ENCODE measurements at regions not wholly inside any gene's neighbourhood (a gene's known extent, or its start where the extent isn't known, plus 50 kb on each side); places are given as distances from the start of the nearest gene placed in this dataset.
"Not testable (repeated sequence)": the region's sequence is repeated elsewhere in the genome, so short reads cannot be mapped to it uniquely, and the experiment has no call there.

DNA sequence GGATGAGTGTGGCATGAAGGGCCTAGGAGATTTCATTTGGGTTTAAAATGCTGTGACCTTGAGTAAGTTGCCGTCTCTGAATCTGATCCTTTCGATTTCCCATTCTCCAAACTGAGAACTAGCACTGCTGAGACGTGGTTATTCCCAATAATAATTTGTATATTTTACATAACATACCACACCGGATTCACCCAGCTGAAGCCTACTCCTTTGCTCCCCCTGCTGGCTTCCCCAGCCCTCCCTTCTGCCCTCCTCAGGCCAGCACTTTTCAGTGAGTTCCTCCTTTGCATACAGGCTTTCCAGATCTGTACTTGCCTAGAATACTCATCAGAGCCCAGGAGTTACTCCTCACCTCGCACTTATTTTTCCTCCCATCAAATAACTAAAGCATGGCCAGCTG, 255.1 kb downstream of the OR4F29 start:
- not testable (repeated sequence) for DNase-seq (ENCODE audit: low read depth)

GRCh38 chr1:191296-192049, 260.0 kb downstream of the OR4F29 start:
- not testable (repeated sequence) for DNase-seq (ENCODE audit: low read depth)

DNA sequence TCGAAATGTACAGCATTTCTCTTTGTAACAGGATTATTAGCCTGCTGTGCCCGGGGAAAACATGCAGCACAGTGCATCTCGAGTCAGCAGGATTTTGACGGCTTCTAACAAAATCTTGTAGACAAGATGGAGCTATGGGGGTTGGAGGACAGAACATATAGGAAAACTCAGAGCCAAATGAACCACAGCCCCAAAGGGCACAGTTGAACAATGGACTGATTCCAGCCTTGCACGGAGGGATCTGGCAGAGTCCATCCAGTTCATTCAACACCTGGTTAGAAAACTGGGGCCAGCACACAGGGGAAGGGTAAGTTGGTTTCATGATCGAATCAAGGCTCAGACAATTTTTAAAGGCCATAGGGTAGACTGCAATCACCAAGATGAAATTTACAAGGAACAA, 260.8 kb downstream of the OR4F29 start:
- not testable (repeated sequence) for DNase-seq (ENCODE audit: low read depth)

DNA sequence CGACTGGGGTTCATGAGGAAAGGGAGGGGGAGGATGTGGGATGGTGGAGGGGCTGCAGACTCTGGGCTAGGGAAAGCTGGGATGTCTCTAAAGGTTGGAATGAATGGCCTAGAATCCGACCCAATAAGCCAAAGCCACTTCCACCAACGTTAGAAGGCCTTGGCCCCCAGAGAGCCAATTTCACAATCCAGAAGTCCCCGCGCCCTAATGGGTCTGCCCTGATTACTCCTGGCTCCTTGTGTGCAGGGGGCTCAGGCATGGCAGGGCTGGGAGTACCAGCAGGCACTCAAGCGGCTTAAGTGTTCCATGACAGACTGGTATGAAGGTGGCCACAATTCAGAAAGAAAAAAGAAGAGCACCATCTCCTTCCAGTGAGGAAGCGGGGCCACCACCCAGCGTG, 261.6 kb downstream of the OR4F29 start:
- not testable (repeated sequence) for DNase-seq (ENCODE audit: low read depth)

DNA sequence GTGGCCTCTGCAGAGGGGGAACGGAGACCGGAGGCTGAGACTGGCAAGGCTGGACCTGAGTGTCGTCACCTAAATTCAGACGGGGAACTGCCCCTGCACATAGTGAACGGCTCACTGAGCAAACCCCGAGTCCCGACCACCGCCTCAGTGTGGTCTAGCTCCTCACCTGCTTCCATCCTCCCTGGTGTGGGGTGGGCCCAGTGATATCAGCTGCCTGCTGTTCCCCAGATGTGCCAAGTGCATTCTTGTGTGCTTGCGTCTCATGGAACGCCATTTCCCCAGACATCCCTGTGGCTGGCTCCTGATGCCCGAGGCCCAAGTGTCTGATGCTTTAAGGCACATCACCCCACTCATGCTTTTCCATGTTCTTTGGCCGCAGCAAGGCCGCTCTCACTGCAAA, 262.2 kb downstream of the OR4F29 start:
- DNase-seq (ENCODE audit: low read depth), result not testable (repeated sequence)

DNA sequence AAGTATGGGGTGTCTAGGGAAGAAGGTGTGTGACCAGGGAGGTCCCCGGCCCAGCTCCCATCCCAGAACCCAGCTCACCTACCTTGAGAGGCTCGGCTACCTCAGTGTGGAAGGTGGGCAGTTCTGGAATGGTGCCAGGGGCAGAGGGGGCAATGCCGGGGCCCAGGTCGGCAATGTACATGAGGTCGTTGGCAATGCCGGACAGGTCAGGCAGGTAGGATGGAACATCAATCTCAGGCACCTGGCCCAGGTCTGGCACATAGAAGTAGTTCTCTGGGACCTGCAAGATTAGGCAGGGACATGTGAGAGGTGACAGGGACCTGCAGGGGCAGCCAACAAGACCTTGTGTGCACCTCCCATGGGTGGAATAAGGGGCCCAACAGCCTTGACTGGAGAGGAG, 264.2 kb downstream of the OR4F29 start:
- not testable (repeated sequence) for DNase-seq (ENCODE audit: low read depth)

DNA sequence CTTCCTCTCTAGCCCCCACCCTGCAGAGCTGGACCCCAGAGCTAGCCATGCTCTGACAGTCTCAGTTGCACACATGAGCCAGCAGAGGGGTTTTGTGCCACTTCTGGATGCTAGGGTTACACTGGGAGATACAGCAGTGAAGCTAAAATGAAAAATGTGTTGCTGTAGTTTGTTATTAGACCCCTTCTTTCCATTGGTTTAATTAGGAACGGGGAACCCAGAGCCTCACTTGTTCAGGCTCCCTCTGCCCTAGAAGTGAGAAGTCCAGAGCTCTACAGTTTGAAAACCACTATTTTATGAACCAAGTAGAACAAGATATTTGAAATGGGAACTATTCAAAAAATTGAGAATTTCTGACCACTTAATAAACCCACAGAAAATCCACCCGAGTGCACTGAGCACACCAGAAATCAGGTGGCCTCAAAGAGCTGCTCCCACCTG, 264.8 kb downstream of the OR4F29 start:
- DNase-seq (ENCODE audit: low read depth), result not testable (repeated sequence)

DNA sequence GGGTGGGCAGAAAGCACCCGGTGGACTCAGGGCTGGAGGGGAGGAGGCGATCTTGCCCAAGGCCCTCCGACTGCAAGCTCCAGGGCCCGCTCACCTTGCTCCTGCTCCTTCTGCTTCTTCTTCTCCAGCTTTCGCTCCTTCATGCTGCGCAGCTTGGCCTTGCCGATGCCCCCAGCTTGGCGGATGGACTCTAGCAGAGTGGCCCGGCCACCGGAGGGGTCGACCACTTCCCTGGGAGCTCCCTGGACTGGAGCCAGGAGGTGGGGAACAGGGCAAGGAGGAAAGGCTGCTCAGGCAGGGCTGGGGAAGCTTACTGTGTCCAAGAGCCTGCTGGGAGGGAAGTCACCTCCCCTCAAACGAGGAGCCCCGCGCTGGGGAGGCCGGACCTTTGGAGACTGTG, 265.3 kb downstream of the OR4F29 start:
- not testable (repeated sequence) for DNase-seq (ENCODE audit: low read depth)

- DNase-seq (ENCODE audit: low read depth), result not testable (repeated sequence)
Measured at GRCh38 chr1:185526-185925, 266.0 kb downstream of the OR4F29 start.

DNA sequence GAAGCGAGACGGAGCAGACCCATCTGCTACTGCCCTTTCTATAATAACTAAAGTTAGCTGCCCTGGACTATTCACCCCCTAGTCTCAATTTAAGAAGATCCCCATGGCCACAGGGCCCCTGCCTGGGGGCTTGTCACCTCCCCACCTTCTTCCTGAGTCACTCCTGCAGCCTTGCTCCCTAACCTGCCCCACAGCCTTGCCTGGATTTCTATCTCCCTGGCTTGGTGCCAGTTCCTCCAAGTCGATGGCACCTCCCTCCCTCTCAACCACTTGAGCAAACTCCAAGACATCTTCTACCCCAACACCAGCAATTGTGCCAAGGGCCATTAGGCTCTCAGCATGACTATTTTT, 267.2 kb downstream of the OR4F29 start:
- not testable (repeated sequence) for DNase-seq (ENCODE audit: low read depth)

- not testable (repeated sequence) for DNase-seq (ENCODE audit: low read depth)
Measured at GRCh38 chr1:183620-184335, 267.7 kb downstream of the OR4F29 start.

- not testable (repeated sequence) for DNase-seq (ENCODE audit: low read depth)
Measured at GRCh38 chr1:183081-183480, 268.4 kb downstream of the OR4F29 start.

GRCh38 chr1:182631-183030, 268.8 kb downstream of the OR4F29 start:
- not testable (repeated sequence) for DNase-seq (ENCODE audit: low read depth)

GRCh38 chr1:181247-182216, 269.9 kb downstream of the OR4F29 start:
- peak; percentile 5 for DNase-seq (ENCODE audit: low read depth)

- not testable (repeated sequence) for DNase-seq (ENCODE audit: low read depth)
Measured at GRCh38 chr1:180749-181205, 270.7 kb downstream of the OR4F29 start.

- DNase-seq (ENCODE audit: low read depth), result not testable (repeated sequence)
Measured at GRCh38 chr1:138842-139241, 312.6 kb downstream of the OR4F29 start.

DNA sequence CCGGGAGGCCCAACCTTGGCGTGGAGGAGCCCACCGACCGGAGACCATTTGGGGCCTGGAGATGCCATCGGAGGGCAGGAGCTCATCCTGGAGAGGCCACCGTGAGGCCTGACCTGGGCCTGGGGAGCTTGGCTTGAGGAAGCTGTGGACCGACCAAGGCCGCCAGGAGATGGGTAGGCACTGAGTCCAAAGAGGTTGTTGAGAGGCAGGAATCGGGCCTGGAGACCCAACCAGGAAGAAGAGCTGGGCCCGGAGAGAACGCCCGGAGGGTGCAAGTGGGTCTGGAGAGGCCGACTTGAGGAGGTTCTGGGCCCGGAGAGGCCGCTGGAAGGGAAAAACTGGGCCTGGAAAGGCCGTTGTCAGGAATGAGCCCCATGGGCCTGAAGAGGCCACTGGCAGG, 313.8 kb downstream of the OR4F29 start:
- DNase-seq (ENCODE audit: low read depth), result not testable (repeated sequence)

DNA sequence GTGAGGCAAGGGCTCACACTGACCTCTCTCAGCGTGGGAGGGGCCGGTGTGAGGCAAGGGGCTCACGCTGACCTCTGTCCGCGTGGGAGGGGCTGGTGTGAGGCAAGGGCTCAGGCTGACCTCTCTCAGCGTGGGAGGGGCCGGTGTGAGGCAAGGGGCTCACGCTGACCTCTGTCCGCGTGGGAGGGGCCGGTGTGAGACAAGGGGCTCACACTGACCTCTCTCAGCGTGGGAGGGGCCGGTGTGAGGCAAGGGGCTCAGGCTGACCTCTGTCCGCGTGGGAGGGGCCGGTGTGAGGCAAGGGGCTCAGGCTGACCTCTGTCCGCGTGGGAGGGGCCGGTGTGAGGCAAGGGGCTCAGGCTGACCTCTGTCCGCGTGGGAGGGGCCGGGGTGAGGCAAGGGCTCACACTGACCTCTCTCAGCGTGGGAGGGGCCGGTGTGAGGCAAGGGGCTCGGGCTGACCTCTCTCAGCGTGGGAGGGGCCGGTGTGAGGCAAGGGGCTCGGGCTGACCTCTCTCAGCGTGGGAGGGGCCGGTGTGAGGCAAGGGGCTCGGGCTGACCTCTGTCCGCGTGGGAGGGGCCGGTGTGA, 315.0 kb downstream of the OR4F29 start:
- not testable (repeated sequence) for DNase-seq (ENCODE audit: low read depth)

GRCh38 chr1:134936-135335, 316.5 kb downstream of the OR4F29 start:
- not testable (repeated sequence) for DNase-seq (ENCODE audit: low read depth)

DNA sequence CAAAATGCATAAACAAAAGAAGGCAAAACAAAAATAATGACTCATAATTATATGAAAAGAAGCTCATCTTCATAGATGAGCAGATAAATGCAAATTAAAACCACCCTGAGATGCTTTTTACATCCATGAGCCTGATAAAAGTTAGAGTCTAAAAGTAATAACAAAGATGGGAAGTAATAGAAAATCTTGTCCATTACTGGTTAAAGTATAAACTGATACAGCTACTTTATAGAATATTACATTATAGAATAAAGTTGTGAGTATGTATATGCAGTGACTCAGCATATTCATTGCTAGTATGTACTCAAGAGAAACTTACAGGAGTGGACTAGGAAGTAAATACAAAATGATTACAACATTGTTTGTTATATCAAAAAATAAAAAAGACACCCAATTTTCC, 333.0 kb downstream of the OR4F29 start:
- not testable (repeated sequence) for DNase-seq (ENCODE audit: low read depth)

GRCh38 chr1:115534-115933, 335.9 kb downstream of the OR4F29 start:
- DNase-seq (ENCODE audit: low read depth), result not testable (repeated sequence)

- DNase-seq (ENCODE audit: low read depth), result not testable (repeated sequence)
Measured at GRCh38 chr1:104776-105175, 346.7 kb downstream of the OR4F29 start.

All from non-pigmented ciliary epithelial cell (primary cell).